Neural cell (in vitro differentiated cells): ENCODE measurements at regions not wholly inside any gene's neighbourhood (a gene's known extent, or its start where the extent isn't known, plus 50 kb on each side); places are given as distances from the start of the nearest gene placed in this dataset.

Source experiments
- CTCF ChIP-seq: fragments of 450-650 bp; IDR thresholded peaks from 2 replicates; pipeline ENCODE4 v1.5.1; 2014; ENCODE audit warnings: antibody characterized with exemption, mild to moderate bottlenecking, moderate library complexity; ENCODE audit not compliant: poor library complexity, severe bottlenecking
- EP300 ChIP-seq: fragments of 450-650 bp; conservative IDR thresholded peaks from 2 replicates; pipeline ENCODE4 v1.6.1; 2014; ENCODE audit warnings: antibody characterized with exemption, mild to moderate bottlenecking, moderate library complexity; ENCODE audit not compliant: poor library complexity, severe bottlenecking
- EZH2 ChIP-seq: fragments of 200-600, 300-800 bp; shearing (Covaris generic), sonication (generic); IDR thresholded peaks from 2 replicates; pipeline ENCODE4 v1.6.1; 2014; ENCODE audit warnings: antibody characterized with exemption, low read length, borderline replicate concordance, mild to moderate bottlenecking; ENCODE audit not compliant: insufficient read depth, poor library complexity, severe bottlenecking
- POLR2AphosphoS5 ChIP-seq: IDR thresholded peaks from 2 replicates; pipeline ENCODE4 v1.6.1; 2012
- RAD21 ChIP-seq: fragments of 450-650 bp; conservative IDR thresholded peaks from 2 replicates; pipeline ENCODE4 v1.6.1; 2014; ENCODE audit warnings: antibody characterized with exemption, mild to moderate bottlenecking, moderate library complexity

GRCh38 chr13:80259159-80259558 lies 81.8 kb downstream of the SPRY2 start:
- no peak for TF ChIP-seq POLR2AphosphoS5
- TF ChIP-seq CTCF = no peak
- no peak for TF ChIP-seq EP300
- no peak for TF ChIP-seq EZH2
- TF ChIP-seq RAD21 = no peak
